ENCODE measurements at regions not wholly inside any gene's neighbourhood (a gene's known extent, or its start where the extent isn't known, plus 50 kb on each side); places are given as distances from the start of the nearest gene placed in this dataset.
"Not testable (repeated sequence)": the region's sequence is repeated elsewhere in the genome, so short reads cannot be mapped to it uniquely, and the experiment has no call there.

DNA sequence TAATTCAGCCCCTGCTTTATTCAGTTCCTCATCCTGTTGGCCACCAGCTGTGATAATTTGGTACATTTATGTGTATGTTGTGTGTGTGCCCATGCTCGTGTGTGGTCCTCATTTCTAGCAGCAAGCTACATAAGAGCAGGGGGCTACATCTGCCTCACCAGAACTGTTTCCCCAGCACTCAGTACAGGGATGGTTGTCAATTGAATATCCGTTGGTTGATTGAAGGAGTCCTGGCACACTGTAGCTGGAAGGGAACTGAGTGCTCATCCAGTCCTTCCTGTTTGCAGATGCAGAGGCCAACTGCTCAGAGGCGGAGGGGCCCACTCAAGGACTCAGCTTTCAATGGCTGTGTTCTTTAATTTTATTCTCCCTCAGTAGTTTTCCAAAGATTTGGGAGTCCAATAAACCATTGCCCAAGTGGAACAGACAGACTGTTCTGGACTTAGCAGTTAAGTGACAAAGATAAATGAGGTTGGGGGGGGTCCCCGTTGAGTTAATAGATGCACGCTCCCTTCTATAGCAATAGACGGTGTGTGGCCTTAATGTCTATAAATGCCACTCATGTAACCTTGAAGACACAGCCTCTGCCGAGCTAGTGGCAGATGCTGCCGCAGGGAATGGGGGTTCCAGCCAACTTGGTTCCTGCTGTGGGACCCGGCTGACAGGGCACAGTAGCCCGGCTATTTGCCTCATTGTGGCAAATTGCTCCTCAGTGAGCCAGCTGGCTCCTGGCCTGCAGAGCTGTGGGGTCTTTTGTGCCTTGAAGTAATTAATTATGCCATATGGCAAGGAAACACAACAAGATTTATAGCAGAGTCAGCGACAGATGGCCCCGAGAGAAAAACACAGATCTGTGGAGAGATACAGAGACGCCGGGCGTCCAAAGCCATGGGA, 71.4 kb upstream of the GRK3 start:
- DNase-seq, result no peak

DNA sequence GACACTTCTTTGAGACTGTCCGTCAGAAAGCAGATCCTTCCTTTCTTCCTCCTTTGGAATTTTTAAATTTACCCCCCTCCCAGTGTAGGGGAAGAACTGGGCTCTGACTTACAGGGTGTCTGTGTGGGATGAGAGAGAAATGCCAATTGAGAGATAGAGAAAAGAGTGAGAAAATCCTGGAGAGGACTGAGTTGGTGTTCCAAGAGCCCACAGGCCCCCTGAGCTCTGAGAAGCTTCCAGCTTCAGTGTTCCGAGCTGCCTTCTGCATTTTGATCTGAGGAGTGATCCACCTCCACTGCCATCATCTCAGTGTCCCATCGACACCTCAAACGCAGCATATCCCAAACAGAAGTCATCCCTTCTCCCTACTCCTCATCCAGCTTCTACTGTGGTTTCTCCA, 70.7 kb upstream of the GRK3 start:
- DNase-seq, result no peak

- DNase-seq, result no peak
Observed at GRCh38 chr22:25494774-25495173, 69.7 kb upstream of the GRK3 start.

- DNase-seq, result no peak
Observed at GRCh38 chr22:25495285-25495684, 69.2 kb upstream of the GRK3 start.

GRCh38 chr22:25496396-25497064, 67.9 kb upstream of the GRK3 start:
- DNase-seq, result no peak

DNA sequence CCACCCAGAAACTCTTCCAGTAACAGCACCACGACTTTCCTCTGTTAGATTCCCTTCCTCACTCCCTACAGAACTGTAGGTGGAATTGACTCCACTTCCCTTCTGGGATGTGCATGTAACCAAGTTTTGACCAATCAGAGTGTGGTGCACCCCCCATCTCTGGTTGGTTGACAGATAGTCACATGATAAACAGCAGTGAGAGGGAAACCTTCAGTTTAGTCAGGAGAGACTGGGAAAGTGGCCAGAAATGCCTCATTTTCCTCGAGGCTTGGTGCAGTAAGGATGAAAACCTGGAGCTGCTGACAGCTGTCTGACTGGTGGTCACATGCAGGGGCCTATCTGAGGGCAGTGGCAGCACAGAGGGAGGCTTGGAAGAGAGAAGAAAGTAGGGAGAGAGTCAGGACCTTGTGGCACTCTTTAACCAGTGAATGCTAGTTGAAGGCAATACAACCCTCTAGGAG, 67.3 kb upstream of the GRK3 start:
- DNase-seq, result no peak

DNA sequence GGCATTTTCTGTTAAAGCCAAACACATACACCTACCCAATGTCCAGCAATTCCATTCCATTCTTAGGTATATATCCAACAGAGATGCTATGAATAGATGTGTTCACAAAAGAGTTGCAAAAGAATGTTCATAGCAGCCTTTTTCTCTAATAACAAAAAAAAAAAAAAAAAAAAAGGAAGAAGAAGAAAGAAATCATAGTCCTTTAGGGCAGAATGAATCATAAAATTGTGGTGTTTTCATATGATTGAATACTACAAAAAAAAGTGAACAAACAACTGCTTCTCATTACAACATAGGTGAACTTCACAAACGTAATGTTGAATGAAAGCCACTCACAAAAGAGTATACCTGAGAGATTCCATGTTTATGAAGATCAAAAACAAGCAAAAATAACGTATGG, 66.8 kb upstream of the GRK3 start:
- DNase-seq, result no peak

DNA sequence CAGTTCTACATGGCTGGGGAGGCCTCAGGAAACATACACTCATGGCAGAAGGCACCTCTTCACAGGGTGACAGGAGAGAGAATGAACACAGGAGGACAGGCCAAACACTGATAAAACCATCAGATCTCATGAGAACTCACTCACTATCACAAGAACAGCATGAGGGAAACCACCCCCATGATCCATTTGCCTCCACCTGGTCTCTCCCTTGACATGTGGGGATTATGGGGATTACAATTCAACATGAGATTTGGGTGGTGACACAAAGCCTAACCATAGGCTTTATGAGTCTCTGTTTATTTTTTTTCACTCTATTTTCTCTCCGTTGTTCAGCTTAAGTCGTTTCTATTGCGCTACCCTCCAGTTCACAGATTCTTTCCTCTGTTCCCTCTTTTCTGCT, 63.8 kb upstream of the GRK3 start:
- DNase-seq, result not testable (repeated sequence)

GRCh38 chr22:25504017-25504416, 60.5 kb upstream of the GRK3 start:
- DNase-seq, result not testable (repeated sequence)

- no peak for DNase-seq
Observed at GRCh38 chr22:25508161-25508560, 56.3 kb upstream of the GRK3 start.

DNA sequence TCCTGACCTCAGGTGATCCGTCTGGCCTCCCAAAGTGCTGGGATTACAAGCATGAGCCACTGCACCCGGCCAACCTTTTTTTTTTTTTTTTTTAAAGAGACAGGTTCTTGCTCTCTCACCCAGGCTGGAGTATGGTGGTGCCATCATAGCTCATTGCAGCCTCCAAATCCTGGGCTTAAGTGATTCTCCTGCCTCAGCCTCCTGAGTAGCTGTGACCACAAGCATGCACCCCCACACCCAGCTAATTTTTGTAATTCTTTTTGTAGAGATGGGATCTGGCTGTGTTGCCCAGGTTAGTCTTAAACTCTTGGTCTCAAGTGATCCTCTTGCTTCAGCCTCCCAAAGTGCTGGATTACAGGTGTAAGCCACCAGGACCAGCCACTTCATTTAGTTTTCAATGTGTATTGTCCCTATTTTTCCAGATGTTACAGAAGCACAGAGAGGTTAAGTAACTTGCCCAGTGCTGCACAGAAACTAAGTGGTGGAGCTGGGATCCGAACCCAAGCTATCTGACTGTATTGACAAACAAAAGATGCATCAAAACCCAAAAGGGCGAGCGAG, 55.6 kb upstream of the GRK3 start:
- no peak for DNase-seq

GRCh38 chr22:25509374-25509791, 55.1 kb upstream of the GRK3 start:
- DNase-seq, result no peak

DNA sequence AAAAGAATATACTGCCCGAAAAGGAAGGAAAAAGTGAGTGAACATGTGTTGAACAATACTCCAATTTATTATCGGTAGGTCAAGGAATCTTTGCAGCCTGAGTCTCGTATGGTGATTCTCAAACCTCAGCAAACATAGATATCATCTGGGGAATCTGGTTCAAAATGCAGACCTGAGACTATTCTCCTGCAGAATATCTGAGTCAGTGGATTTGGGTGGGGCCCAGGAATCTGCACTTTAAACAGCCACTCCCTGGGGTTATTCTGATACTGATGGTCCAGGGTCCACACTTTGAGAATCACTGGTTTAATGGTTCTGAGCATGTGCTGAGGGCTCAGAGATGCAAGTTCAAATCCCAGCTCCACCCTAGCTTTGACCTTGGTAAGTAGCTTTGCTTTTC, 53.6 kb upstream of the GRK3 start:
- DNase-seq, result no peak

DNA sequence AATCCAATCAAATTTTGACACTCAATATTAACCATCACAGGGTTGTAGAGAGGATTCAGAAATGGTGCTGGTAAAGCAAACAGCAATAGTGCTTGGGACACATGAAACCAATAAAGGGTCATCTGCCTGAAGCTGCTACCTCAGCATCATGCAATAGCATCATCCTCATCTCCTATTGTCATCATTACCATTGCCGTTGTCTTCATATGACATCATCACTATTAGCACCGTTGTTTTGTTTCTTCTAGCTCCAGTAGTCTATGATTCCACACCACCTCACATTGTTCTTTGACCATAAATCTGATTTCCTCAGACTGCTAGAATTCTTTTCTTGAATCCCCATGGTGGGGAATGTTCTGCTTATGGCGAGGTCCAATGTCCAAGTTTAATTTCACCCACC, 52.8 kb upstream of the GRK3 start:
- DNase-seq, result no peak

DNA sequence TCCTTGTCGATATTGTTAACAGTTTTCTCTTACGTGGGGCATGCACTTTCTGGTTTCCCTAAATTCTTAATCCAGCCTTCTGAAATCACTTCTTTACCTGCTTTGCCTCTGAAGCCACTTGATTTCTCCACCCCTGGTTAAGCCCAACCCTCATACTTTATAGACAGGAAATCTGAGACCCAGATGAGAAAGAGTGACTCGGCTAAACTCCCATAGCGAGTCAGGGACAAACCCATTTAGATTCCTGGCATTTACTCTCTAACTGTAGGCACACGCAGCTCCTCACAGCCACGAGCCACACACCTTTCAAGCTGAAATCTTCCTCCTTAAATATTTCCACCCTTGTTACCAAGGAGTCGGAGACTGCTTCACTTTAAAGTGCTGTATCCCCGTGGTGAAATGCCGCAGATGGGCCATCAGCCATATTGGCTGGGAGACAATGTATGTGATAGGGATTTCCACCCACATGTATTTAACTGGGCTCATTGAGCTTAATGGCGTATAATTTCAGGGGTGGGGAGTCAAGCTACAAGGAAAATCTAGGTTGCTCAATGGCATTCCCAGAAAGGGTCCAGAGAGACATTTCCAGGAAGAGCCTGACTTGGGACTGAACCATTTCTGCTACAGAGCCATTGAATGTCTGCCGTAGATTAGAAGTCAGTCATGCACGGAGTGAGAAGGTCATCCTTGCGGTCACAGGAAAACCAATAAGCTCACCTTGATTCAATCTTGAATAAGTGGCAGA, 49.9 kb upstream of the GRK3 start:
- DNase-seq, result no peak

Measured in activated CD4-positive, alpha-beta T cell treated with anti-CD3 and anti-CD28 coated beads, Interleukin-2, amount 50 U/mL, for 4 hours (primary cell).